Stimulated activated CD8-positive, alpha-beta memory T cell treated with anti-CD3 and anti-CD28 coated beads, Interleukin-12 subunit alpha, Interleukin-12 subunit beta, amount 100 ng/mL, for 24 hours (primary cell): ENCODE measurements at regions not wholly inside any gene's neighbourhood (a gene's known extent, or its start where the extent isn't known, plus 50 kb on each side); places are given as distances from the start of the nearest gene placed in this dataset.
"Not testable (repeated sequence)": the region's sequence is repeated elsewhere in the genome, so short reads cannot be mapped to it uniquely, and the experiment has no call there.

Source experiments
- DNase-seq: peaks from one replicate; pipeline ENCODE4 v3.0.0-alpha.2; 2020; ENCODE audit errors: extremely low read depth

DNA sequence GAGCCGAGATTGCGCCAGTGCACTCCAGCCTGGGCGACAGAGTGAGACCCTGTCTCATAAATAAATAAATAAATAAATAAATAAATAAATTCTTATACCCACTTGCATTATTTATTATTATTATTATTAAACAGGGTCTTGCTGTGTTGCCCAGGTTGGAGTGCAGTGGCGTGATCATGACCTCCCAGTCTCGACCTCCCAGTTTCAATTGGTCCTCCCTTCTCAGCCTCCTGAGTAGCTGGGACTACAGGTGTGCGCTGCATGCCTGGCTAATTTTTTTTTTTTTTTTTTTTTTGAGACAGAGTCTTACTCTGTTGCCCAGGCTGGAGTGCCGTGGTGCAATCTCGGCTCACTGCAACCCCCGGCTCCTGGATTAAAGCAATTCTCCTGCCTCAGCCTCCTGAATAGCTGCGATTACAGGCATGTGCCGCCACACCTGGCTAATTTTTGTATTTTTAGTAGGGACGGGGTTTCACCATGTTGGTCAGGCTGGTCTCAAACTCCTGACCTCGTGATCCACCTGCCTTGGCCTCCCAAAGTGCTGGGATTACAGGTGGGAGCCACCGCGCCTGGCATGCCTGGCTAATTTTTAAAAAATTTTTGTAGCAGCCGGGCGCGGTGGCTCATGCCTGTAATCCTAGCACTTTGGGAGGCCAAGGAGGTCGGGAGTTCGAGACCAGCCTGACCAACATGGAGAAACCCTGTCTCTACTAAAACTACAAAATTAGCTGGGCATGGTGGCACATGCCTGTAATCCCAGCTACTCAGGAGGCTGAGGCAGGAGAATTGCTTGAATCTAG, 150.2 kb downstream of the SEC14L1 start:
- DNase-seq = not testable (repeated sequence)

GRCh38 chr17:77291591-77292386, 151.0 kb downstream of the SEC14L1 start:
- no peak for DNase-seq

GRCh38 chr17:77294761-77295160, 154.0 kb downstream of the SEC14L1 start:
- no peak for DNase-seq

DNA sequence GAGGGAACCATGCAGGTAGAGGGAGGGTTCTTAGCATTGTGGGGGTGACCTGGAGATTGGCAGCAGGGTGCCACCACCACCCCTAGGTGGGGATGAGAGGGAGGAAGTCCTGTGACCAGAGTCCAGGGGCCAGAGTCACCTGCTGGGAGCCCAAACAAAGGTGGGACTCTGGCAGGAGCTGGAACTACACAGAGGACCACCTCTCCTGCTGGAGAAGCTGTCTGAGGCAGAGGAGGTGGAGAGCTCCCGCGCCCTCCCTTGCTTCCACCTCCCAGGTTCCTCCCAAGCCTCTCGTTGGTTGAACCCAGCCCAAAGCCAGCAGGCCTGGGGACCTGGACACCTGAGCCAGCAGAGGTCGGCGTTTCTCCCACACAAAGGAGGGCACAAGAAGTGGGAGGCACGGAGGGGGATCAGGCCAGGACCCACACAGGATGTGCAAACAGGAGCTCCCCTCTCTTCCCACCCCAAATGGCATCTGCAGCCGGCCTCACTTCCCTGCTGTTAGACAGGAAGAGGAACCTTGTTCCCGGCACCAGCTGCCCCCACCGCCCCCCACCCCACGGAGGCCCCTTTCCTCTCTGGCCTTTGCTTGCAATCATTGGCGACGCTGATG, 154.6 kb downstream of the SEC14L1 start:
- no peak for DNase-seq

DNA sequence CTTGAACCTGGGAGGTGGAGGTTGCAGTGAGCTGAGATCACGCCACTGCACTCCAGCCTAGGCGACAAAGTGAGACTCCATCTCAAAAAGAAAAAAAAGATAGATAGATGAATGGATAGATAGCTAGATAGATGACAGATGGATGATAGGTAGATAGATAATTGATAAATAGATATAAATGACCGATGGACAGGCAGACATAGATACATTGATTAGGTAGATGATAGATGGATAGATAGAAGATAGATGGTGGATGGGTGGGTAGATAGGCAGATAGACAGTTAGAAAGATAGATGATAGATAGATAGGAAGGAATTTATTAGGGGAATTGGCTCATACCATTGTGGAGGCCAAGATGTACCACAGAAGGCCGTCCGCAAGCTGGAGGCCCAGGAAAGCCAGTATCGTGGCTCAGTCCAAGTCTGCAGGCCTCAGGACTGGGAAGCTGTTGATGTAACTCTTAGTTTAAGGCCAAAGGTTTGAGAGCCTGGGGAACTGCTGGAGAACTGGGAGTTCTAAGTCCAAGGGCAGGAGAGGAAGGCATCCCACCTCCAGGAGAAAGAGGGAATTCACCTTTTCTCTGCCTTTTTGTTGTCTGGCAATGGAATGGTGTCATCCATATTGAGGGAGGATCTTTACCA, 156.1 kb downstream of the SEC14L1 start:
- no peak for DNase-seq

DNA sequence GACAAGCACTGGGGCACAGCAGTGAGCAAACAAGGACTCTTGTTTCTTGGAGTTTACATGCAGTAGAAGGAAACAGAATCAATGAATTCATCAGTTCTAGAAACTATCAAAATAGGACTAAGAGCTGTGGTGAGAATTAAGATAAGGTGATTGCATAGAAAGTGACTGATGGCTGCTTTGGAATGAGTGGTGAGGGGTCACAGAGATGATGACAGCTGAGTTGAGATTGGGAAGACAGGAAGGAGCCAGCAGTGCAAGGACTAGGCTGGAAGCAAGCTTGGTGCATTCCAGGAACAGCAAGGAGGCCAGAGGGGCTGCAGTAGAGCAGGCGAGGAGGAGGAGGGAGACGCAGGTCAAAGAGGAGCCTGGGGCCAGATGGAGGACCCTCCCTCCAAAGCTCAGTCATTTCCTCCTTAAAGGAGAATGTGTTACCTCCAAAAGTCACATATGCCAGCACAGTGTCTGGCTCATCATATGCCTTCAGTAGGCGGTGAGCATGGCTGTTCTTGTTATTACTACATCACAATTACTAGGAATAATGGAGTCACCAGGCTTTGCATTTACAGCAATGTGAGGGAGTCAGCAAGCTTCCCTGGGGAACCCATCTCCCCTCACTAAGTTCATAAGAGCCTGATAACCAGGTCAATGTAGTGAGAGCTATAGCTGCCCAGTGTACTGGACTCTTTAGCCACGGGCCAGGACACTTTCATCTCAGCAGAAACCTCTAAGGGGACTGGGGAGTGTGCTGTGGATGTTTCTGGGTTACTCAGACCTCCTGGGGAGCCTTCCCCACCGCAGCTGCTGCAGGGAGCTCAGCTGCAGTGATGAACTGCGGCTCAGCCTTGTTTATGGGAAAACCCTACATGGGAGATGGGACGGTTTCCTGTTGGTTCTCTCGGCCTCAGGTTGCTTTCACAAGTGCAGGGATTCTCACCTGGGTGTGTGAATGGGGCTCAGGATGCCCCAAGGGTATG, 157.2 kb downstream of the SEC14L1 start:
- no peak for DNase-seq

DNA sequence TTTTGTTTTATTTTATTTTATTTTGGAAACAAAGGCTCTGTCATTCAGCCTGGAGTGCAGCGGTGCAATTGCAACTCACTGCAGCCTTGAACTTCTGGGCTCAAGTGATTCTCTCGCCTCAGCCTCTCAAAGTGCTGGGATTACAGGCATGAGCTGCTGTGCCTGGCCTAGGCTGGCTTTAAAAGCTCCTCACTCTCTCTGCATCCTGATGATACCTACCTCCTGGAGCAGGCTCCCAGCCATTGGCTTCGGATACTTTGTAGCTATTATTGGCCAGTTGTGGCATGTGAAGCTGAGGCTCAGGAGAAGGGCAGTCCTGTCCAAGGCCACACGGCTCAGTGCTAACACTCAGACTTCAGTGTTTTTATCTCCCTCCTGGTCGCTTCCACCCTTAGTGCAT, 158.0 kb downstream of the SEC14L1 start:
- no peak for DNase-seq

GRCh38 chr17:77299256-77300015, 158.7 kb downstream of the SEC14L1 start:
- no peak for DNase-seq

DNA sequence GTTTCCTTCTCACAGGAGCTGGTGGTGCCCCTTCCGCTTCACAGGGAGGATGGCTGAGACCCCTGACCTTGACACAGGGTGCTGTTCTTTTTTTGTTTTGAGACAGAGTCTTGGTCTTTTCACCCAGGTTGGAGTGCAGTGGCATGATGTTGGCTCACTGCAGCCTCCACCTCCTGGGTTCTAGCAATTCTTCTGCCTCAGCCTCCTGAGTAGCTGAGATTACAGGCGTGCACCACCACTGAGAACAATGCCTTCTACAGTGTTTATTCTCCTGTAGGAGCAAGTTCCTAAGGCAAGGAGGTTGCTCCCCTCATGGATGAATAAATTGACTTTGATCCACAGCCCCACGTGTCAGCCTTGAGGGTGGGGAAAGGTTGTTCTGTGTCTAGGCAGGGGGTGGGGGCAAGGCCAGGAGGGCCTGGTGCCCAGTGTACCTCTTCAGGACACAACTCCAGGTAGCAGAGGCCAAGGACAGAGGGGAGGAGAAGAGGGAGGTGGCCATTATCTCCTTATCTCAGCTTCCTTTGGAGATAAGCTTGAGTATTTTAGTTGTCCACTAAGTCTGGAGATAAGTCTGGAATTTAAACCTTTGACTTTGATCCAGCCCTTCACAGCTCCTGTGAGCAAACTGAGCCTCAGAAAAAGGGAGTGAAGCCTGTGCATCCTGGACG, 159.4 kb downstream of the SEC14L1 start:
- DNase-seq = no peak

DNA sequence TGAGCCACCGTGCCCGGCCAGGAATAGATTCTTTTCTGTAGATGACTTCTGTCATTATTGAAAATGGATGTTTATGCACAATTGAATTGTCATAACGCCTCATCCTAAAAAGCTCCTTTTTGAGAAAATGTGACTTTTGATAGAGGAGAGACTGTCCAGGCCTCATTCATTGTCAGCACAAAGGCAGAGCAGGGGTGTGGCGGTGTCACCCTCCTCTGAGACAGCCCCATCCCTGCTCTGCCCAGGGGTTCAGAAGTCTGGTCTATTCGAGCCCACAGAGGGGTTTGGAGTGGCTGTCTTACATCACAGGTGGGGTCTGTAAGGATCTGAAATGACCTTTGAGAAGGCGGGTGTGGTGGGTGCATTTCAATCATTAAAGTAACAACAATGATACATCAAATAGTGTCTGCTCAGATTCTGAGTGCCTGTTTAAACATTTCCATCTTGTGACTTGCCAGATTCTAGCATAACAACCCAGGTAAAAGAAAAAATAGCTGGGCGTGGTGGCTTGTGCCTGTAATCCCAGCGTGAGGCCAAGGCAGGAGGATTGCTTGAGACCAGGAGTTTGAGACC, 161.0 kb downstream of the SEC14L1 start:
- no peak for DNase-seq

DNA sequence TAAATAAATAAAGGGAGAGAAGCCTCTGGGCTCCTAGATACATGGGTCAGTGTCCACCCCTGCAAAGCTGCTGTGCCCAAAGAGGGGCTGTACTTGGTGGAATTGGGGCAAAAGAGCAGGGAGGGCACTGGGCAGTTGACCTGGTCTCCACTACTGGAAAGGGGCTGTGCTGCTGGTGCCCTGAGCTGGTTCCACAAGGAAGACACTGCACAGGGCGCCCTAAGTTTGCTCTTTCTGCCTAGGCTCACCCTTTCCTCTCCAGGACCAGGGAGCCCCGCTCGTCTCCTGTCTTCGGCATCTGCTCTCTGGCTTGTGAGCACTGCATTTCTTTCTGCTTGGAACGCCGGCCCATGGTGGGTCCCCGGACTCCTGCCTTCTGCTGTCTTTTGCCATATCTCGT, 161.9 kb downstream of the SEC14L1 start:
- DNase-seq = no peak

GRCh38 chr17:77303620-77304019, 162.9 kb downstream of the SEC14L1 start:
- no peak for DNase-seq

- DNase-seq = no peak
Measured at GRCh38 chr17:77304051-77304745, 163.4 kb downstream of the SEC14L1 start.

- DNase-seq = no peak
Measured at GRCh38 chr17:77304746-77305473, 164.1 kb downstream of the SEC14L1 start.

- DNase-seq = no peak
Measured at GRCh38 chr17:77306048-77306789, 165.4 kb downstream of the SEC14L1 start.

DNA sequence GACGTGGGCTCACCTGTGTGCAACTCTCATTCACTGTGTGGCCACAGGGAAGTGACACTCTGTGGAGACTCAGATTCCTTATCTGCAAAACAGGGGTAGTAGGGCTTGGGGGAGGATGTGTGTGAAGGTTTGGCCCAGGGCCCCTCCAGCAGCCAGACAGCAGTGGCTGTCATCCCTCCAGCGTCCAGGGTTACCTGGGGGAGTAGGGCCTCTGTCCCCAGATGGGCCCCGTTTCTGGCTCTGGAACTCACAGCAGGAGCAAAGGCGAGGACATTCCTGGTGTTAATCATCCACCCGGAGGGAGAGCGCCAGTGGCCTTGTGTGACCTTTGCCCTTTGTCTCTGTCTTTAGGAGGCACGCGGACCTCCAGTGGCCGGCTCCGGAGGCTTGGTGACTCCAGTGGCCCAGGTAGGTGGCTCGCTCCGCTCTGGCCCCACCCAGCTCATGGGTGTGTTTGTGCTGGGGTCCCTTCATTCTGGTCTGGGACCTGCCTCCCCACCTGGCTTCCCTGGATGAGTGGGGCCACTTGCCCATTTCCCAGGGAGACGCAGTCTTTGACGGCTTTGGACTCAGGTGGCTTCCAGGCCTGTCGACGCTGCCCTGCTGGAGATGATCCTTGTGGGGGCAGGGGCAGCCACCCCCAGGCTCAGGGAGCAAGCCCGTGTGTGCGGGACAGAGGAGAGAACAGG, 166.2 kb downstream of the SEC14L1 start:
- DNase-seq = no peak
